Upper lobe of left lung (tissue), 6 donors: ENCODE measurements at regions not wholly inside any gene's neighbourhood (a gene's known extent, or its start where the extent isn't known, plus 50 kb on each side); places are given as distances from the start of the nearest gene placed in this dataset.

ENCODE experiments used
- ATAC-seq, 2 donors: fragments of 200-7000 bp; cut with Tn5 transposase; one replicate each; pipeline ENCODE4 v1.9.1; 2022; ENCODE audit warnings: mild to moderate bottlenecking in 2 of 2, moderate library complexity in 2 of 2; ENCODE audit not compliant: low FRiP score in 2 of 2
- DNase-seq, 2 donors: peaks; one replicate each; pipeline ENCODE4 v3.0.0-alpha.2; 2019 to 2020
- H3K27ac ChIP-seq, 4 donors: fragments of 200-600 bp; sonication (generic); one replicate each; pipeline ENCODE4 v1.5.1; 2016 to 2019
- H3K27me3 ChIP-seq, 4 donors: fragments of 200-600 bp; sonication (generic); one replicate each; pipeline ENCODE4 v1.5.1; 2017 to 2019
- H3K36me3 ChIP-seq, 4 donors: fragments of 200-600 bp; sonication (generic); one replicate each; pipeline ENCODE4 v1.5.1; 2016 to 2019
- H3K4me1 ChIP-seq, 4 donors: fragments of 200-600 bp; sonication (generic); one replicate each; pipeline ENCODE4 v1.5.1; 2018 to 2019
- H3K4me3 ChIP-seq, 4 donors: fragments of 200-600 bp; sonication (generic); one replicate each; pipeline ENCODE4 v1.5.1; 2017 to 2019; ENCODE audit warnings: mild to moderate bottlenecking in 2 of 4, moderate library complexity in 1 of 4
- H3K9me3 ChIP-seq, 4 donors: fragments of 200-600 bp; sonication (generic); one replicate each; pipeline ENCODE4 v1.5.1; 2018 to 2019
- EP300 ChIP-seq, 4 donors: sonication (generic); formaldehyde crosslinking; IDR thresholded peaks; one replicate each; pipeline ENCODE4 v1.5.1; 2017; ENCODE audit warnings: antibody characterized with exemption in 4 of 4, control low read depth in 2 of 4
- POLR2A ChIP-seq, 4 donors: fragments of 450-650 bp; IDR thresholded peaks; one replicate each; pipeline ENCODE4 v1.5.1; 2016 to 2017; ENCODE audit warnings: antibody characterized with exemption in 4 of 4, mild to moderate bottlenecking in 2 of 4
- POLR2AphosphoS5 ChIP-seq, 2 donors: sonication (generic); formaldehyde crosslinking; IDR thresholded peaks; one replicate each; pipeline ENCODE4 v1.5.1; 2017; ENCODE audit warnings: antibody characterized with exemption in 2 of 2
- WGBS, 2 donors: methylation state at CpG; one replicate each; pipeline ENCODE4 v1.1.5; 2017 to 2018; 5-methylcytosine and 5-hydroxymethylcytosine counted together
- TF ChIP-seq, protein P1 (sequence below), 6 experiments: fragments of 450-650 bp in 4 of 6; fragments of 200-600 bp in 2 of 6; sonication (generic) in 2 of 6; IDR thresholded peaks; one replicate each; pipeline ENCODE4 v1.5.1; 2016 to 2019; ENCODE audit warnings: antibody characterized with exemption in 6 of 6
- donor health status: DM: no; HTN: no; CAD: no; lungs with moderate emphysema.
- donor health status: DM: no; HTN: yes; CAD: no; lungs with severe emphysema.

DNA sequence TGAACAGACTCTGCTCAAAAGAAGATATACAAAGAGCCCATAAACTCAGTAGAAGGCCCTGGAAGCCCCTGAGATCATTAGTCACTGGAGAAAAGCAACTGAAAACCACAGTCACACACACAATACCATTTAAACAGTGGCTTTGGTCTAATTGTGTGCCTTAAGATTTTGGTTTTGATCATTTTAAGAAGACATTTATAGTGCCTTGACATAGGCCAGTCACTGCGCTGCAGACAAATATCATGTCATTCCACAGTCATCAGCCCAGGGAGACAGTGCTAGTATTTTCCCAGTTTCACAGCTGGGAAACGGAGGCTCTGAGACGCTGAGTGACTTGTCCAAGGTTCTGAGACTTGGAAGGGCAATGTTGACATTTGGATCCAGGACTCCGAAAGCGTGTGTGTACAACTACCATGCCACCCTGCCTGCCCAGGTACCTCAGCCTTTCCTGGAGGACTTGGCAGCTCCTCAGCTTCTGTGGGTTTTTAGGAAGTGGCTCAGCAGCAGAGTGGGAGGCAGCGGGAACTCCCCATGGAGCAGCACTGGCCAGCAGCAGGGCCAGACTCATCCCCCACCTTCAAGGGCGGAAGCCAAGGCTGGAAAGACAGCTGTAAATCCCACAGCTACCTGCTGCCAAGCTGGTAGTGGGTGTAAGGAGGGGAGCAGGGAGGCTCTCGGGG, 173.9 kb downstream of the WDR11 start:
- ATAC-seq: no peak
- peaks cover 0 to 4% (median 1%) of the 10 kb centered on the region in 4 donors for H3K4me1 ChIP-seq
- H3K9me3 ChIP-seq: no peaks in the 10 kb centered on the region
- H3K27me3 ChIP-seq: no peaks in the 10 kb centered on the region
- no peak for TF ChIP-seq EP300 (IDR thresholded peaks at IDR 0.05)
- TF ChIP-seq, protein P1, sequence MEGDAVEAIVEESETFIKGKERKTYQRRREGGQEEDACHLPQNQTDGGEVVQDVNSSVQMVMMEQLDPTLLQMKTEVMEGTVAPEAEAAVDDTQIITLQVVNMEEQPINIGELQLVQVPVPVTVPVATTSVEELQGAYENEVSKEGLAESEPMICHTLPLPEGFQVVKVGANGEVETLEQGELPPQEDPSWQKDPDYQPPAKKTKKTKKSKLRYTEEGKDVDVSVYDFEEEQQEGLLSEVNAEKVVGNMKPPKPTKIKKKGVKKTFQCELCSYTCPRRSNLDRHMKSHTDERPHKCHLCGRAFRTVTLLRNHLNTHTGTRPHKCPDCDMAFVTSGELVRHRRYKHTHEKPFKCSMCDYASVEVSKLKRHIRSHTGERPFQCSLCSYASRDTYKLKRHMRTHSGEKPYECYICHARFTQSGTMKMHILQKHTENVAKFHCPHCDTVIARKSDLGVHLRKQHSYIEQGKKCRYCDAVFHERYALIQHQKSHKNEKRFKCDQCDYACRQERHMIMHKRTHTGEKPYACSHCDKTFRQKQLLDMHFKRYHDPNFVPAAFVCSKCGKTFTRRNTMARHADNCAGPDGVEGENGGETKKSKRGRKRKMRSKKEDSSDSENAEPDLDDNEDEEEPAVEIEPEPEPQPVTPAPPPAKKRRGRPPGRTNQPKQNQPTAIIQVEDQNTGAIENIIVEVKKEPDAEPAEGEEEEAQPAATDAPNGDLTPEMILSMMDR (IDR thresholded peaks at IDR 0.05): no peak
- TF ChIP-seq POLR2A (IDR thresholded peaks at IDR 0.05): no peak
- no peak for TF ChIP-seq POLR2AphosphoS5 (IDR thresholded peaks at IDR 0.05)
- WGBS, 2 donors: 60 to 70% methylated on average over 5 to 8 of the region's 8 CpGs
- H3K36me3 ChIP-seq: no peaks in the 10 kb centered on the region
- H3K27ac ChIP-seq: no peak overlapping the region
- peak in 1 of 2 donors; percentile 14 for DNase-seq
- H3K4me3 ChIP-seq: no peak overlapping the region

DNA sequence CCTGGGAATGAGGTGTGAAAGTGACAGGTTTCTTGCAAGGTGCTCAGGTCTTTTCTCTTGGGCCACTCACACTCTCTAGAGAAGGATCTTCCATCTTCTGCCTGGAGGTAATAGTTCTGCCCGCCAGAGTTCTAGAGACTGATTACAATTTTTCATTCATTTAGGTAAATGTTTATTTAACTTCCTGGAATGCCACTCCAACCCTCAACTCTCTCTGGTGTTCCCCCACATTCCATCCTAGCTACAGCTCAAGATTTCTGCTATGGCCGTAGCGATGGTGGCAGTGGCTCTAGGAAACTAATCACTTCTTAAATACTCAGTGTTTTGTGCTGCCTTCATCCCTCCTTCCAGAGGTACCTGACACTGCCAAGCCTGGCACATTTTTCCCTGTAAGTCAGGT, 174.6 kb downstream of the WDR11 start:
- TF ChIP-seq EP300 (IDR thresholded peaks at IDR 0.05) (no peak), POLR2A (IDR thresholded peaks at IDR 0.05) (no peak), POLR2AphosphoS5 (IDR thresholded peaks at IDR 0.05) (no peak)
- TF ChIP-seq, protein P1 (IDR thresholded peaks at IDR 0.05): no peak
- Histone ChIP-seq H3K9me3 (no peaks in the 10 kb centered on the region), H3K27me3 (no peaks in the 10 kb centered on the region), H3K27ac (no peak overlapping the region), H3K4me1 (peaks cover 0 to 4% (median 1%) of the 10 kb centered on the region in 4 donors), H3K4me3 (no peak overlapping the region), H3K36me3 (no peaks in the 10 kb centered on the region)
- WGBS, 2 donors: 55 to 71% methylated on average over 3 of the region's 3 CpGs
- no peak for ATAC-seq
- DNase-seq: no peak

DNA sequence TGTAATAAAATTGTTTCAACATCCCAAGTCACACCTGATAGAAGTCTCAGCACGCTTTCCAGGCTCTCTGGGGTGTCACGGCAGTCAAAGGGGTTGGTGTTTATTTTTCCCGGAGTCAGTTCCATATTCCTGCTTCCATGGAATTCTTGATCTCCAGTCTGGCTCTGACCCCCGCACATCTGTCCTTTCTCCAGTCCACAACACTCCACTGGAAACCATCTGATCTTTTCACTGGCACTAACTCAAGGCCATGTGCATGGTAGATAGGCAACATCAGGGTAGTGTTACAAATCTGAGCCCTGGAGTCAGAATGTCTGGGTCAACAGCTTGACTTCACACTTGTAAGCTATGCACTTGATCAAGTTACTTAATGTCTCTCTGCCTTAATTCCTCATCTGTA, 176.2 kb downstream of the WDR11 start:
- WGBS, 2 donors: 51 to 55% methylated on average over 4 of the region's 4 CpGs
- TF ChIP-seq EP300 (IDR thresholded peaks at IDR 0.05): no peak
- no peak for TF ChIP-seq POLR2A (IDR thresholded peaks at IDR 0.05)
- TF ChIP-seq POLR2AphosphoS5 (IDR thresholded peaks at IDR 0.05): no peak
- TF ChIP-seq, protein P1 (IDR thresholded peaks at IDR 0.05): no peak
- H3K4me3 ChIP-seq: no peak overlapping the region
- DNase-seq: no peak
- no peak overlapping the region for H3K27ac ChIP-seq
- peaks cover 0 to 4% (median 1%) of the 10 kb centered on the region in 4 donors for H3K4me1 ChIP-seq
- H3K36me3 ChIP-seq: no peaks in the 10 kb centered on the region
- H3K27me3 ChIP-seq: no peaks in the 10 kb centered on the region
- no peaks in the 10 kb centered on the region for H3K9me3 ChIP-seq
- no peak for ATAC-seq

DNA sequence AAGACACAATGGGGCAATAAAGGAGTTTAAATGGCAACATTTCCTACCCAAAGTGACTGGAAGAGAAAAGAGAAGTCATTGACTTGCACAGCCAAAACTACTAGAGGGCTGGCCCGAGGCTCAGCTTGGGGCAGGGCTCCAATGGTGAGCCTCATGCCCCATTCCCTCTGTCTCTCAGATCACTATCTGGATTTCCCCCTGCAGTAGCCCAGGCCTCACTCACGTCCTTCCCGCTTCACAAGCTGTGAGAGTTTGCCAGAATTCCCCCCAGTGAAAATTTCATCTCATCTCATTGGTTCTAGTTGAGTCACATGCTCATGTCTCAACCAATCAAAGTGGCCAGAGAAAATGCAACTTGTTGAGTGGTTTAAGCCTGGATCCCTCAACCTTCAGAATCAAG, 181.3 kb downstream of the WDR11 start:
- TF ChIP-seq EP300 (IDR thresholded peaks at IDR 0.05) (no peak), POLR2AphosphoS5 (IDR thresholded peaks at IDR 0.05) (no peak), POLR2A (IDR thresholded peaks at IDR 0.05) (no peak)
- TF ChIP-seq, protein P1 (IDR thresholded peaks at IDR 0.05): no peak
- Histone ChIP-seq H3K9me3 (no peaks in the 10 kb centered on the region), H3K27me3 (no peaks in the 10 kb centered on the region), H3K4me1 (no peaks in the 10 kb centered on the region), H3K27ac (no peak overlapping the region), H3K36me3 (no peaks in the 10 kb centered on the region), H3K4me3 (no peak overlapping the region)
- 34 to 78% methylated on average over 3 of the region's 3 CpGs for WGBS, 2 donors
- ATAC-seq: no peak
- DNase-seq: no peak

DNA sequence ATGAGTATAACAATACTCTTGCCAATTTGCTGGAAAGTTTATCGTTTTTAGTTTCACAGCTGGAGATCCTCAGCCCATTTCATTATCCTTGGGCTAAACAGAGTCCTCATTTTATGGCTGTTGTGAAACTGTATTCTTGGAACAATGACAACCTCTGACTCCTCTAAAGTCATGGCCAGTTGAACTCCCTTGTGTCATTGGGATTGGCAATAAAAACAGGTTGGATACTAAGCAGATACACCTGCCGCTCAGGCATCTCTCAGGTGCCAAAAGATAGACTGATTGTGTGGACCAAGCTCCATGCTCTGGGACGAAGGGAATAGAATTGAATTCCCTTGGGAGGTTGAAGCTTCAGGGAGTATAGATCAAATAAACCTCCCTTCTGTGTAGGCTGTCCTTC, 182.2 kb downstream of the WDR11 start:
- no peak for DNase-seq
- TF ChIP-seq POLR2A (IDR thresholded peaks at IDR 0.05) (no peak), EP300 (IDR thresholded peaks at IDR 0.05) (no peak), POLR2AphosphoS5 (IDR thresholded peaks at IDR 0.05) (no peak)
- TF ChIP-seq, protein P1 (IDR thresholded peaks at IDR 0.05): no peak
- WGBS, 2 donors: 64 to 65% methylated on average over 3 of the region's 3 CpGs
- Histone ChIP-seq H3K27me3 (no peaks in the 10 kb centered on the region), H3K9me3 (no peaks in the 10 kb centered on the region), H3K4me3 (no peak overlapping the region), H3K4me1 (no peaks in the 10 kb centered on the region), H3K36me3 (no peaks in the 10 kb centered on the region), H3K27ac (no peak overlapping the region)
- no peak for ATAC-seq
